GM10266 (cell line): ENCODE measurements at regions not wholly inside any gene's neighbourhood (a gene's known extent, or its start where the extent isn't known, plus 50 kb on each side); places are given as distances from the start of the nearest gene placed in this dataset.

Source experiments
- DNase-seq: peaks from one replicate; pipeline ENCODE4 v3.0.0; 2012; ENCODE audit errors: extremely low spot score
- TF ChIP-seq, protein P1 (sequence below): IDR thresholded peaks from 2 replicates; pipeline ENCODE4 v1.5.1; 2012; ENCODE audit warnings: mild to moderate bottlenecking, low read depth; ENCODE audit not compliant: control insufficient read depth, insufficient read depth; ENCODE audit errors: missing control alignments

DNA sequence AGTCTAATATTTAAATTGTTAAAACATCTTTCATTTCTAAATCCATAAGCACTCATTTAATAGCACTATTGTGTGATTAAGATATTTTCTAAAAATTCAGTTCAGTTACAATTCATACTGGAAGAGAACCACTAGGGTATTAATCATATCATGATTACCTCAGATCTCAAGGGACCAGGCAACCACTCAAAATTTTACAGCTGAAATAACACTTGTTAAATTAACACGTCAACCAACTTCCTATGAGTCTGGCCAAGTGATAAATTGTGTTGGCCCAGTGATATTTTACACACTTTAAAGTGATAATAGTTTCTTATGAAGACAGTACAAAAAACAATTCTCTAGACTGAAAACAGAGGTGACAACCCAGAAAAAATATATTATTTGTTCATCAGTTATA, 869.0 kb upstream of the ADGRB3 start:
- TF ChIP-seq, protein P1, sequence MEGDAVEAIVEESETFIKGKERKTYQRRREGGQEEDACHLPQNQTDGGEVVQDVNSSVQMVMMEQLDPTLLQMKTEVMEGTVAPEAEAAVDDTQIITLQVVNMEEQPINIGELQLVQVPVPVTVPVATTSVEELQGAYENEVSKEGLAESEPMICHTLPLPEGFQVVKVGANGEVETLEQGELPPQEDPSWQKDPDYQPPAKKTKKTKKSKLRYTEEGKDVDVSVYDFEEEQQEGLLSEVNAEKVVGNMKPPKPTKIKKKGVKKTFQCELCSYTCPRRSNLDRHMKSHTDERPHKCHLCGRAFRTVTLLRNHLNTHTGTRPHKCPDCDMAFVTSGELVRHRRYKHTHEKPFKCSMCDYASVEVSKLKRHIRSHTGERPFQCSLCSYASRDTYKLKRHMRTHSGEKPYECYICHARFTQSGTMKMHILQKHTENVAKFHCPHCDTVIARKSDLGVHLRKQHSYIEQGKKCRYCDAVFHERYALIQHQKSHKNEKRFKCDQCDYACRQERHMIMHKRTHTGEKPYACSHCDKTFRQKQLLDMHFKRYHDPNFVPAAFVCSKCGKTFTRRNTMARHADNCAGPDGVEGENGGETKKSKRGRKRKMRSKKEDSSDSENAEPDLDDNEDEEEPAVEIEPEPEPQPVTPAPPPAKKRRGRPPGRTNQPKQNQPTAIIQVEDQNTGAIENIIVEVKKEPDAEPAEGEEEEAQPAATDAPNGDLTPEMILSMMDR, result no peak
- DNase-seq, result no peak

DNA sequence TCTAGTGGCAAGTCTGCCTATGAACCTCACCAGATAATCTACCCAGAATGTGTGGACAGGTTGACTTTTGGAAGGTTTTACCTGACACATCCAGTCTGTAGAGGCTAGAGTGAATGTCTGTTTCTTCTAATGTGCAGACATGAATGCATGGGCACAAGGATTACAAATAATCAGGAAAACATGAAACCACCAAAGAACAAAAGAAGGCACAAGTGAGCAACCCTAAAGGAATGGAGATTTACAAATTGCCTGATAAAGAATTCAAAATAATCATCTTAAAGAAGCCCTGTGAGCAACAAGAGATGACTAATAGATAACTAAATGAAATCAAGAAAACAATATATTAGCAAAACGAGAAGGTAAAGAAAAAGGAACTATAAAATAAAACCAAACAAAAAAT, 876.1 kb upstream of the ADGRB3 start:
- TF ChIP-seq, protein P1, result no peak
- no peak for DNase-seq

DNA sequence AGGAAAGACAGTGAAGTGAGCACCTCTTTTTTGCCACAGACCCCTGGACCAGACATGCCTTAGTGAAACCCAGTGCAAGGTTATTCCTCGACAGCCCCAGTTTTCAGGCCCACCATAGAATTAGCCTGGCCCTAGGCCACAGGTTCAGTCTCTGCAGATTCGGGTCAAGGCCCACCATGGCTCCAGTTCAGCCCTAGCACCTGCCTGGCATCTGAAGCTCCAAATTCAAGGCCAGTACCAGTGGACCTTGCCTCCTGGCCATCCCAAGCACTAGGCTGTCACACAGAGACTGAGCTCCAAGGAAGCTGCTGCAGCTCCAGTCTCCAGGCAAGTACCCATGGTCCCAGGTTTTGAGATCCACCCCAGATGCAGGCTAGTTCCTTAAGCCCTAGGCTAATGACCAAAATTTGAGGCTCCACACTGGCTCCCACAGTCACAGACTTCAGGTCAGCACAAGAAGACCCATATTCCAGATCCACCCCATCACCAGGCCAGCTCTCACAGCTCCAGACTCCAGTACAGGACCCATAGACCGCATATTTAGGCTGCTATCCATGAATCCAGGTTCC, 877.5 kb upstream of the ADGRB3 start:
- TF ChIP-seq, protein P1, result no peak
- DNase-seq, result no peak

DNA sequence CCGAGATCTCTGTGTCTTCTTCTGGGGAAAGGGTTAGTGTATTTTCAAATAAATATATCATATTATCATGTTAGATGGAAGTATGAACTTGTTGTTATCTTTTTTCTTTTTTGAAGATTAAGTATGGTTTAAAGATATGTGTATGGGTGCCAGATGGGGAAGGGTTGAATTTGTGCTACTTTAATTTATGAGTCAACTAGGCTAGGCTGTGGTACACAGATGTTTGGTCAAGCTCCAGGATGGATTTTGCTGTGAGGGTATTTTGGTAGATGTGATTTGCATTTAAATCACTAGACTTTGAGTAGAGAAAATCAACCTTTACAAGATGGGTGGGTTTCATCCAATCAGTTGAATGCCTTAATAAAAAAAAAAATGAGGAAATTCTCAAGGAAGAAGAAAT, 886.6 kb upstream of the ADGRB3 start:
- TF ChIP-seq, protein P1, result no peak
- DNase-seq, result no peak

DNA sequence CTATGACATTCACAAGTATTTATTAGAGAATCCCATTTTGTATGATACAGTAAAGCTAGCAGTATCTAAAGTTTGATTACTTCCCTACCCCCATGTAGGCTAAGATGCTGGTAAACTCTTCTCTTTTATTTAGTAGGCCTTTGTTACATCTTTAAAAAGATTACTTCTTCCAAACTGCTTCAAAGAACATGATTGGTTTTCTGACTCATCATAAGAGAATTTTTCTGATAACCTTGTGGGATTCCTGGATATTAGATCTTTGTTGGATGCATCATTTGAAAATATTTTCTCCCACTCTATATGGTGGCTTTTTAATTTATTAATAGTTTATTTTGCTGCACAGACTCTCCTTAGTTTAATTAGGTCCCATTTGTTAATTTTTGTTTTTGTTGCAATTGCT, 898.3 kb upstream of the ADGRB3 start:
- DNase-seq, result no peak
- TF ChIP-seq, protein P1, result no peak

DNA sequence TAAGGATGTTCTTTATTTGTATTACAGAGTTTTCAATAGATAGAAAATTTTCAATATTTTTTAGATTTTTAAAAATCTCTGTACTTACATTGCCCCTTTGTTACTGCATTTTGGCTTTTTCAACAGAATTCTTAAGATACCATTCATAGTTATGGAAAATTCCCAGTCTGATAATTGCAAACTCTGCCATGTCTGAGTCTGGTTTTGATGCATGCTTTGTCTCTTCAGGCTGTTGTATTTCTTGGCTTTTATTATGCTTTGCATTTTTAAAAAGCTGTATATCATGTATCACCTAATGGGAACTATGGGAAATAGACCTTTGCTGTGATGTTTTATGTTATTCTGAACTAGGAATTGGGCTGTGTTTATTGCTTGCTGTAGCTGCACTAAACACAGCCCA, 898.9 kb upstream of the ADGRB3 start:
- DNase-seq, result no peak
- TF ChIP-seq, protein P1, result no peak

DNA sequence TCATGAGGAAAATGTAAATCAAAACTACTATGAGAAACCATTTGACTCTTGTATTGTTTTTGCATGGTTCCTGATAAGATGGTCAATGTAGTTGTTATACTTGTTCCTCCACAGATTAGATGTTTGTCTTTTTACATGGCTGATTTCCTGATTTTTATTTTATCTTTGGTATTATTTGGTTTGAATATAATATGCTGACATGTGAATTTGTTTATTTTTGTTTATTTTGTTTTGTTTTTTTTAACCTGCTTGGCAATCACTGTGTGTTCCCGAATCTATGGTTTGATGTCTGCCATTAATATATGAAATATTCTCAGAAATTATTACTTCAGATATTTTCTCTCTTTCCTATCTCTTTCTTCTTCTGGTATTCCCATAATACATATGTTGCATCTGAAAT, 899.5 kb upstream of the ADGRB3 start:
- no peak for DNase-seq
- TF ChIP-seq, protein P1, result no peak
